B cell (primary cell): ENCODE measurements at regions not wholly inside any gene's neighbourhood (a gene's known extent, or its start where the extent isn't known, plus 50 kb on each side); places are given as distances from the start of the nearest gene placed in this dataset.

ENCODE experiments used
- CTCF ChIP-seq: fragments of 200-600 bp; IDR thresholded peaks from one replicate; pipeline ENCODE4 v1.8.0; 2022; ENCODE audit warnings: antibody characterized with exemption, mild to moderate bottlenecking
- EZH2 ChIP-seq: IDR thresholded peaks from 2 replicates; pipeline ENCODE4 v1.6.1; 2012; ENCODE audit warnings: borderline replicate concordance, low read depth, mild to moderate bottlenecking, moderate library complexity, low read length; ENCODE audit not compliant: insufficient read depth, poor library complexity, severe bottlenecking

- peak; percentile 97 for TF ChIP-seq CTCF
- no peak for TF ChIP-seq EZH2
Observed at GRCh38 chr5:61658592-61659008, 326.5 kb downstream of the ZSWIM6 start.
